IPS-18a (cell line): ENCODE measurements at regions not wholly inside any gene's neighbourhood (a gene's known extent, or its start where the extent isn't known, plus 50 kb on each side); places are given as distances from the start of the nearest gene placed in this dataset.
"Not testable (repeated sequence)": the region's sequence is repeated elsewhere in the genome, so short reads cannot be mapped to it uniquely, and the experiment has no call there.

Experiments used
- H3K27ac ChIP-seq: one replicate; pipeline ENCODE4 v1.5.1; 2013; ENCODE audit warnings: low read length
- H3K27me3 ChIP-seq: one replicate; pipeline ENCODE4 v1.6.1; 2013; ENCODE audit warnings: mild to moderate bottlenecking, low read length; ENCODE audit not compliant: control insufficient read depth, insufficient read depth
- H3K36me3 ChIP-seq: one replicate; pipeline ENCODE4 v1.6.1; 2013; ENCODE audit warnings: low read depth, low read length; ENCODE audit not compliant: control insufficient read depth
- H3K4me1 ChIP-seq: one replicate; pipeline ENCODE4 v1.6.1; 2013; ENCODE audit warnings: low read depth, low read length; ENCODE audit not compliant: control insufficient read depth
- H3K4me3 ChIP-seq: one replicate; pipeline ENCODE4 v1.5.1; 2013; ENCODE audit warnings: low read length
- H3K9ac ChIP-seq: one replicate; pipeline ENCODE4 v1.6.1; 2013; ENCODE audit warnings: mild to moderate bottlenecking, low read length, moderate library complexity
- H3K9me3 ChIP-seq: one replicate; pipeline ENCODE4 v1.6.1; 2013; ENCODE audit warnings: low read depth, low read length; ENCODE audit not compliant: control insufficient read depth

DNA sequence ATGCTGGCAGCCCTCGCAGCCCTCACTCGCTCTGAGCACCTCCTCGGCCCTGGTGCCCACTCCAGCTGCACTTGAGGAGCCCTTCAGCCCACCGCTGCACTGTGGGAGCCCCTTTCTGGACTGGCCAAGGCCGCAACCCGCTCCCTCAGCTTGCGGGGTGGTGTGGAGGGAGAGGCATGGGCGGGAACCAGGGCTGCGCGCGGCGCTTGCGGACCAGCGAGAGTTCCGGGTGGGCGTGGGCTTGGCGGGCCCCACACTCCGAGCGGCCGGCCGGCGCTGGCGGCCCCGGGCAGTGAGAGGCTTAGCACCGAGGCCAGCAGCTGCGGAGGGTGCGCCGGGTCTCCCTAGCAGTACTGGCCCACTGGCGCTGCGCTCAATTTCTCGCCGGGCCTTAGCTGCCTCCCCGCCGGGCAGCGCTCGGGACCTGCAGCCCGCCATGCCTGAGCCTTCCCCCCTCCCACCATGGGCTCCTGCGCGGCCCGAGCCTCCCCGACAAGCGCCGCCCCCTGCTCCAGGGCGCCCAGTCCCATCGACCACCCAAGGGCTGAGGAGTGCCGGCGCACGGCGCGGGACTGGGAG, 283.7 kb upstream of the TMEM132C start:
- not testable (repeated sequence) for H3K36me3 ChIP-seq, H3K4me1 ChIP-seq, H3K27me3 ChIP-seq, H3K27ac ChIP-seq, H3K9ac ChIP-seq, H3K4me3 ChIP-seq
- peaks cover 13% of the 10 kb centered on the region for H3K9me3 ChIP-seq

- H3K27ac ChIP-seq, result no peak overlapping the region
- H3K36me3 ChIP-seq, result no peaks in the 10 kb centered on the region
- no peaks in the 10 kb centered on the region for H3K27me3 ChIP-seq
- H3K9ac ChIP-seq, result no peak overlapping the region
- no peaks in the 10 kb centered on the region for H3K4me1 ChIP-seq
- H3K4me3 ChIP-seq, result no peak overlapping the region
- peaks cover 11% of the 10 kb centered on the region for H3K9me3 ChIP-seq
Measured at GRCh38 chr12:127984386-127985055, 282.4 kb upstream of the TMEM132C start.

GRCh38 chr12:127987199-127987901, 279.6 kb upstream of the TMEM132C start:
- Histone ChIP-seq H3K9me3 (peaks cover 17% of the 10 kb centered on the region), H3K4me3 (no peak overlapping the region), H3K27ac (no peak overlapping the region), H3K4me1 (no peaks in the 10 kb centered on the region), H3K36me3 (no peaks in the 10 kb centered on the region), H3K27me3 (no peaks in the 10 kb centered on the region), H3K9ac (no peak overlapping the region)

DNA sequence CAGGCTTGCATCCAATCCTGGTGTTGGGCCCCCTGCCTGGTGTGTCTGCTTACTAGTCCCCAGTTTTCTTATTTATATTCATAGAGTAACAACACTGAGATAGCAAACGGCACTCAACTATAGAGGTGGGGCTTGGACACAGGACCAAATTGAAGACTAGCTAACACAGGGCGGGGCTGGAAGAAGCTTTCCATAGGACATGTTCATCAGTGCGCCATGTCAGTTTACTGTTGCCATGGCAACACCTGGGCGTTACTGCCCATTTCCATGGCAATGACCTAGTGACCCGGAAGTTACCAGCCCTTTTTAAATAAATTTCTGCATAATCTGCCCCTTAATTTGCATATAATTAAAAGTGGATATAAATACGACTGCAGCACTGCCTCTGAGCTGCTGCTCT, 275.5 kb upstream of the TMEM132C start:
- no peaks in the 10 kb centered on the region for H3K27me3 ChIP-seq
- H3K4me3 ChIP-seq, result no peak overlapping the region
- no peak overlapping the region for H3K9ac ChIP-seq
- H3K4me1 ChIP-seq, result no peaks in the 10 kb centered on the region
- no peaks in the 10 kb centered on the region for H3K36me3 ChIP-seq
- no peak overlapping the region for H3K27ac ChIP-seq
- peaks cover 21% of the 10 kb centered on the region for H3K9me3 ChIP-seq

DNA sequence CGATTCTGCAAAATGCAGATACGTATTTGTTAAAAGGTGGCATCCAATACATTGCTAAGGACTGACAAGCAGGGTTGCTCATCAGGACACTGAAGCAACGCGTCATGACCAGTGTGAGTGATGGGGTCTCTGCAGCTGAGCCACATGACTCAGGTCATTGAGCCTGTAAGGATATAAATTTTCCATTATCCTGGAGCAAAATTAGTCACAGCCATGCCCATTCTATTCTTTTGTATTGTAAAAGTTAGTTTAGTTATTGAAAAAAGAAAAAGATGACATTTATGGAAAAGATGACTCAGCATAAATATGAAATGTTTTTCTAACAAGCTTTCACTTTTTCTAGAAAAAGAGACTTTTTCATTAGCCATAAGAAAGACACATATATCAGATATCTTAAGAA, 268.0 kb upstream of the TMEM132C start:
- H3K4me1 ChIP-seq, result no peaks in the 10 kb centered on the region
- H3K4me3 ChIP-seq, result no peak overlapping the region
- no peak overlapping the region for H3K27ac ChIP-seq
- no peak overlapping the region for H3K9ac ChIP-seq
- H3K9me3 ChIP-seq, result peaks cover 28% of the 10 kb centered on the region
- no peaks in the 10 kb centered on the region for H3K36me3 ChIP-seq
- H3K27me3 ChIP-seq, result no peaks in the 10 kb centered on the region

- no peaks in the 10 kb centered on the region for H3K27me3 ChIP-seq
- H3K9me3 ChIP-seq, result peaks cover 11% of the 10 kb centered on the region
- H3K36me3 ChIP-seq, result no peaks in the 10 kb centered on the region
- no peaks in the 10 kb centered on the region for H3K4me1 ChIP-seq
- H3K27ac ChIP-seq, result no peak overlapping the region
- H3K4me3 ChIP-seq, result no peak overlapping the region
- H3K9ac ChIP-seq, result no peak overlapping the region
Measured at GRCh38 chr12:128004383-128004938, 262.5 kb upstream of the TMEM132C start.

- Histone ChIP-seq H3K4me1 (no peaks in the 10 kb centered on the region), H3K9ac (no peak overlapping the region), H3K4me3 (no peak overlapping the region), H3K27me3 (no peaks in the 10 kb centered on the region), H3K36me3 (no peaks in the 10 kb centered on the region), H3K9me3 (peaks cover 3% of the 10 kb centered on the region), H3K27ac (no peak overlapping the region)
Measured at GRCh38 chr12:128007250-128007649, 259.7 kb upstream of the TMEM132C start.

DNA sequence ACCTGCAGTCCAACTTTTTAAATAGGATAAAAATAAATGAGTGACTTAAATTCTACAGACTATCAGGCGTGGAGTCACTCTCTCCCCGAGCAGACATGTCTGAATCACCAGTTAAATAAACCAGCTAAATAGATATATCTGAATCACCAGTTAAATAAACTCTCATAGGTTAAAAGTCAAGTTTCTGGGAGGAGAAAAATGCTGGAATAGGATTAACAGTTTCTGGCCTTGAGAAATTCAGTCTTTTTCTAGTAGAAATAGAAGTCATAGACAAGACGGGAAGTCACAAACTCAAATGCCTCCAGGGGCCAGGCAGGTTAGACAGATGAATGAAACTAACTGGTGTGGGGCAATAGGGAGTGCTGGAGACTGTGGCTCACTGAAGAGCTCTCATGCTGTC, 258.6 kb upstream of the TMEM132C start:
- H3K27ac ChIP-seq, result no peak overlapping the region

GRCh38 chr12:128009108-128009507, 257.9 kb upstream of the TMEM132C start:
- Histone ChIP-seq H3K9me3 (peaks cover 6% of the 10 kb centered on the region), H3K36me3 (no peaks in the 10 kb centered on the region), H3K27me3 (no peaks in the 10 kb centered on the region), H3K4me3 (no peak overlapping the region), H3K27ac (no peak overlapping the region), H3K9ac (no peak overlapping the region), H3K4me1 (no peaks in the 10 kb centered on the region)

More for the DNA sequence above, 258.6 kb upstream of the TMEM132C start:
- Histone ChIP-seq H3K36me3 (no peaks in the 10 kb centered on the region), H3K27me3 (no peaks in the 10 kb centered on the region), H3K4me1 (no peaks in the 10 kb centered on the region), H3K9ac (no peak overlapping the region), H3K4me3 (no peak overlapping the region), H3K9me3 (peaks cover 5% of the 10 kb centered on the region)

DNA sequence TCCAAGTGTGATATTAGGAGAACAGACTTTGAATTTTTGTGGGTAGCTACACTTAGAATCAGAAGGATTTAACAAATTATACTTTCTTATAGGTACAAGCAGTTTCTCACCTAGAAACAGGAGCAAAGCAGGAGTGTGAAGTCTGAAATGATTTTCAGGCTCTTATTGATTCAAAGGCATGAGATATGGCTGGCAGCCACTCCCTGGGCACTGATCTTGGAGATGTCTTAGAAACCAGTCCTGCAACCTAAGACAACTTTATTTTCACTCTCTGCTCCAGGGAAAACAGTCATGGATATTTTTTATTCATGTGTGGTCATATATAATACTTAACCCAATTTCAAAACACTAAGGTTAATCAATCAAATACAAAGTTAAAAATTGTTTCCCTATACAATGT, 254.9 kb upstream of the TMEM132C start:
- Histone ChIP-seq H3K9me3 (peaks cover 19% of the 10 kb centered on the region), H3K9ac (no peak overlapping the region), H3K4me3 (no peak overlapping the region), H3K27ac (no peak overlapping the region), H3K27me3 (no peaks in the 10 kb centered on the region), H3K36me3 (no peaks in the 10 kb centered on the region), H3K4me1 (no peaks in the 10 kb centered on the region)

GRCh38 chr12:128015276-128015675, 251.7 kb upstream of the TMEM132C start:
- no peaks in the 10 kb centered on the region for H3K27me3 ChIP-seq
- H3K9ac ChIP-seq, result no peak overlapping the region
- H3K36me3 ChIP-seq, result no peaks in the 10 kb centered on the region
- H3K9me3 ChIP-seq, result peaks cover 28% of the 10 kb centered on the region
- no peak overlapping the region for H3K4me3 ChIP-seq
- no peak overlapping the region for H3K27ac ChIP-seq
- no peaks in the 10 kb centered on the region for H3K4me1 ChIP-seq
